WTC11 (cell line): ENCODE measurements at regions not wholly inside any gene's neighbourhood (a gene's known extent, or its start where the extent isn't known, plus 50 kb on each side); places are given as distances from the start of the nearest gene placed in this dataset.
A peak's percentile ranks its signal among the peaks of the same experiment; 100 is the strongest.
"Not testable (repeated sequence)": the region's sequence is repeated elsewhere in the genome, so short reads cannot be mapped to it uniquely, and the experiment has no call there.

Experiments
- ATAC-seq: fragments of 200-7000 bp; cut with Tn5 transposase; 2 replicates; pipeline ENCODE4 v1.10.0; 2021; ENCODE audit warnings: mild to moderate bottlenecking, moderate library complexity
- CTCF ChIA-PET: fragments of 300-600 bp; sonication (Branson Sonifier 250); formaldehyde crosslinking; loops from one replicate; lab custom pipeline; 2021; ENCODE audit warnings: antibody characterized with exemption; lab: Charles Lee
- POLR2A ChIA-PET: fragments of 350-600 bp; sonication (Branson Sonifier 250); formaldehyde crosslinking; loops from one replicate; lab custom pipeline; 2021; ENCODE audit warnings: antibody characterized with exemption; lab: Charles Lee
- DNase-seq: peaks from one replicate; pipeline ENCODE4 v3.0.0; 2021; ENCODE audit warnings: low spot score
- H3K27ac Mint-ChIP-seq: 2 replicates; pipeline ENCODE4 v1.8.0; 2021; ENCODE audit warnings: mixed read lengths
- H3K27me3 Mint-ChIP-seq: 2 replicates; pipeline ENCODE4 v1.8.0; 2021; ENCODE audit warnings: low read depth, mild to moderate bottlenecking, moderate library complexity, mixed read lengths
- H3K36me3 Mint-ChIP-seq: 2 replicates; pipeline ENCODE4 v1.8.0; 2021; ENCODE audit warnings: mixed read lengths
- H3K4me1 Mint-ChIP-seq: 2 replicates; pipeline ENCODE4 v1.8.0; 2022; ENCODE audit warnings: mixed read lengths
- H3K4me3 Mint-ChIP-seq: 2 replicates; pipeline ENCODE4 v1.8.0; 2021; ENCODE audit warnings: mild to moderate bottlenecking, moderate library complexity, mixed read lengths
- H3K9me3 Mint-ChIP-seq: 2 replicates; pipeline ENCODE4 v1.8.0; 2021; ENCODE audit warnings: mixed read lengths

DNA sequence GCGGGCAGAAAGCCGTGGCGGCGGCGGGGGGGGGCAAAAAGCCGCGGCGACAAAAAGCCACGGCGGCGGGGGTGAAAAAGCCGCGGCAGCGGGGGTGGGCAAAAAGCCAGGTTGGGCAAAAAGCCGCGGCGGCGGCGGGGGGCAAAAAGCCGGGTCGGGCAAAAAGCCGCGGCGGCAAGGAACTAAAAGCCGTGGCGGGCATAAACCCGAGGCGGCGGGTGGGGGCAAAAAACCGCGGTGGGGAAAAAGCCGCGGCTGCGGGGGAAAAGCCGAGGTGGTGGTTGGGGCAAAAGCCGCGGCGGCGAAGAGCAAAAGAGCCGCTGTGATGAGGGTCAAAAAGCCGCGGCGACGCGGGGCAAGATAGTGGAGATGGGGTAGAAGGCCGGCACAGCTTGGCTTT lies 1834.2 kb downstream of the FOXD4L5 start:
- H3K27me3 Mint-ChIP-seq, ATAC-seq, POLR2A ChIA-PET, H3K27ac Mint-ChIP-seq, H3K4me3 Mint-ChIP-seq, CTCF ChIA-PET, H3K9me3 Mint-ChIP-seq, H3K4me1 Mint-ChIP-seq, H3K36me3 Mint-ChIP-seq: not testable (repeated sequence)
- peak; percentile 13 for DNase-seq

DNA sequence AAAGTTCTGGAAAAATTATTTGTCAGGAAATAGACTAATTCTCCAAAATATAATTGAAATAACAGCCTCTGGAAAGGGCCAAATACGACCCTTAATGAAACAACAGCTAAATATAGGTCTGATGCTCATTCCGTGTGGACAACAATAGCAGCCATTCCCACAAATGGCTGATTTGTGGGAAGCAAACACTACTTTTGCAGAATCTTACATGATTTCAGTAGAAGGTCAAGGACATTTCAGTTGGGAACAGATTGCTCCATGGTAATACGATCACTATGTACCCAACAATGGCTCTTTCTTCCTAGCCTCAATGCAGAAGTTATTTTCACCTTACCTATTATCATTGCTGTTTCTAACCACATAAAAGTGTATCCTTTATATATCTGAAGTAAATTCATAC lies 1859.9 kb downstream of the FOXD4L5 start:
- ATAC-seq, H3K9me3 Mint-ChIP-seq, H3K4me3 Mint-ChIP-seq, H3K27ac Mint-ChIP-seq, DNase-seq, H3K27me3 Mint-ChIP-seq, H3K36me3 Mint-ChIP-seq, POLR2A ChIA-PET, H3K4me1 Mint-ChIP-seq, CTCF ChIA-PET: not testable (repeated sequence)

DNA sequence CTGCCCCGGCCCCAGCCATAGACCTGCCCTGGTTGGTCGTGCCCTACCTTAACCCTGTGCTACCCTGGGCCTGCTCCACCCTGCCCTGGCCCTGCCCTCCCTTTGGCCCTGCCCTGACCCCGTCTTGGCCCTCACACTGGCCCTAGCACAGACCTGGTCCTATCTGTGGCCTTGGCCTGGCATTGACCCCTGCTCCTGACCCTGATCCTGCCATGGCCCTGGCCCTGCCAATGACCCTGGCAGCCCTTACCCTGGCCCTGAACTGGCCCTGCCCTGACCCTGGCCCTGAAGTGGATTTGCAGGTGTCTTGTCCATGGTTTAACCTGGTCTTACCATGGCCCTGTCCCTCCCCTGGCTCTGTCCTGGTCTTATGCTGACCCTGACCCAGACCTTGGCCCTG lies 1894.1 kb downstream of the FOXD4L5 start:
- H3K36me3 Mint-ChIP-seq, DNase-seq, ATAC-seq, CTCF ChIA-PET, H3K27me3 Mint-ChIP-seq, H3K4me3 Mint-ChIP-seq, H3K4me1 Mint-ChIP-seq, H3K27ac Mint-ChIP-seq, H3K9me3 Mint-ChIP-seq, POLR2A ChIA-PET: not testable (repeated sequence)

DNA sequence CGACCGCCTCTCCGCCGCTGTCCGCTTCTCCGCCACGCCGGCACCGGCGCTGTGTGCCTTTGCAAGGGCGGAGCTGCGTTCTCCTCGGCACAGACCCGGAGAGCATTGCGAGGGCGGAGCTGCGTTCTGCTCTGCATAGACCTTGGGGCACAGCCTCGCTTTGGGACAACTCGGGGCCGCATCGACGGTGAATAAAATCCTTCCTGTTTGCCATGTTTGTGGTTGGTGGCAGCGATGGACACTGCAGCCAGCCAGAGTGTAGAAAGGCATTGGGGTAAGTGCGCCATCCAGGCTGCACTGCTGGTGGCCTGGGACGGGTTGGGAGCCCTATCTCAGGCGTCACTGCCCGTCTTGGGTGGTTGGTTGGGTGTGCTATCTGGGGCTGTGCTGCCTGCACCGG lies 1899.5 kb downstream of the FOXD4L5 start:
- DNase-seq: peak; percentile 14
- H3K4me3 Mint-ChIP-seq, H3K36me3 Mint-ChIP-seq, H3K4me1 Mint-ChIP-seq, CTCF ChIA-PET, ATAC-seq, H3K27ac Mint-ChIP-seq, H3K27me3 Mint-ChIP-seq, H3K9me3 Mint-ChIP-seq, POLR2A ChIA-PET: not testable (repeated sequence)

DNA sequence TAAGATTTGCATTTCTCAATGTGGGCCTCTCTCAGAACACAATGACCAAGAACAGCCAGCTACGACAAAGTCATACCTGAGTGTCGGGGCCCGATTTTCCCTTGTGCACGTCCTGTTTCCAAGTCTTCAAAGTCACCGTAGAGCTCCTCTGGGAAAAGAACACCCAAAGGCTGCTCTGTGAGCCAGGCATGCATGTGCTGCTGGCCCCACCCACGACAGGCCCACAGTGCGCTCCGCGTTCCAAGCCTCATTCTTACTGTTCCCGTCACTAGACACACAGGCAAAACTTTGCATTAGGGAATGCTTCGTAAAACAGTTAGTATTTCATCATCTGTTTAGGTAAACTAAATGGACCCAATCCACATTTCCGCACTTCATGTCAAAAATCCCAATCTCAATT lies 1905.1 kb downstream of the FOXD4L5 start:
- H3K4me1 Mint-ChIP-seq: peaks cover 10% of the 10 kb centered on the region
- peak overlapping the region; percentile 90; the same call in 1 of the 2 replicates for H3K27ac Mint-ChIP-seq
- H3K9me3 Mint-ChIP-seq, CTCF ChIA-PET, H3K27me3 Mint-ChIP-seq, ATAC-seq, POLR2A ChIA-PET, H3K36me3 Mint-ChIP-seq: not testable (repeated sequence)
- peak; percentile 35 for DNase-seq
- H3K4me3 Mint-ChIP-seq: 0 out of 2 replicates have a peak overlapping the region, but pooled peaks have one; percentile 18

DNA sequence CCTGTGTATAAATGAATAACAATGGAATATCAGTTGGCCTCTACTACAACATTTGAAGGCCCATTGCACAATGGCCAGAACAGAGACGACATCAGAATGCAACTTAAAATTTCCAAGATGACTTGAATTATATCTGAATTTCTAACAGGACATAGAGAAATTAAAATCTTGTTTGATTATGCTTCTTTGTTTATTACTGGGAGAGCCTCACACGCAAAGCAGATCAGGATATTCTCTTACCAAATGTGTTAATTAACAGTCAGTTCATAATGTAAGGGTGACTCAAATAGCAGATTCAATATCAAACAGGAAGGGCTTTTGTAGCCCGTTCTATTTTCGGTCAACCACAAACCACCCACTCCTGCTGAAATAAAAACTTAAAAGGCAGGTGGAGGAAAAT lies 1930.8 kb downstream of the FOXD4L5 start:
- H3K36me3 Mint-ChIP-seq, H3K4me3 Mint-ChIP-seq, H3K4me1 Mint-ChIP-seq, H3K9me3 Mint-ChIP-seq, H3K27ac Mint-ChIP-seq, CTCF ChIA-PET, ATAC-seq, POLR2A ChIA-PET, DNase-seq: not testable (repeated sequence)
- peaks cover 46% of the 10 kb centered on the region for H3K27me3 Mint-ChIP-seq

DNA sequence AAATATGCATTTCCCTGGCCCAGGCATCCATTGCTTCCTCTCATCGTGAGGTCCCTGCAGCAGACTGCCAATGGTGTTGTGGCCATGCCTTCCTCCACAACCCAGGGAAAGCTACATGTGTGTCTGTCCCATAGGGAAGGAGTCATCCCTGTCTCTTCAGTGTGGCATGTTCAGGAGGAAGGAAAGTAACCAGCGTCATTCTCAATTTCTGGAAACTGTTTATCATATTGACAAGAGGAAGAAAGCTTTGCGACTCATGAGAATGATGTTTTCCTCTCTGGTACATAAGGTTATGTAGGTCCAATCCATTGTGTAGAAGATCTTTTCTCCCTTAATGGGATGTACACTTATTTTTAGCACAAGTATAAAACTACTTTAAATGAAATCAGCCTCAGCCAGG lies 1937.7 kb downstream of the FOXD4L5 start:
- H3K4me1 Mint-ChIP-seq, DNase-seq, H3K9me3 Mint-ChIP-seq, CTCF ChIA-PET, H3K36me3 Mint-ChIP-seq, ATAC-seq, H3K27ac Mint-ChIP-seq, H3K4me3 Mint-ChIP-seq, POLR2A ChIA-PET: not testable (repeated sequence)
- H3K27me3 Mint-ChIP-seq: peaks cover 69% of the 10 kb centered on the region

DNA sequence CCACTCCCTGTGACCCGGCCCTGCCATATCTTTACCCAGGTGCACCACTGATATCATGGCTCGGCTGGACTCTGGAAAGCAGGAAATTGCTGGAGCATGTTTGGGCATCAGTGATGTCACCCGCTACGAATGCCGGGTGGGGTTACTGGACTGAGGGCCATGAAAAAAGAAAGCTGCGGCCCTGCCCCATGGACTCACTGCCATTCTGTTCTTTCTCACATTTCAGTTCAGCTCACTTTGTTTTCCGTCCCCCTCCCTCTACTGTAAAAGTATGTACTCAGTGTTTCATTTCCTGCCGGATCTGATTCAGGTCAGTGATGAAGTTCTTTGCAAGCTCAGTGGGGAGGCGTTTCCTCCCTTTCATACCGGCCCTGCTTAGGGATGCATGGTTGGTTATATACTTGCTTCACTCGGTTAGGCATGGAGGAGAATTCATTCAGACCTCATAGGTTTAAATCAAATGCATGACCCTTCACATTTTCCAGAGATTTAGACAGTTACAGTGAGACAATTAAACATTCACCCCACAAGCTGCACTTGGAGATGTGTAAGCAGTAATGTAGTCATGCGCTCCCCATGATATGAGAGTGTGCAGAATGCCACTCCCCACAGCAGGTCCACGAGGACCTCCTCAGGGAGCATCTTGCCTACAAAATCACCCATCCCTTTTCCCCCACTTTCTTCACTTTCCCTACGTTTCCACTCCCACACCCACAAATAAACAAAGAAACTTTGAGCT lies 1938.5 kb downstream of the FOXD4L5 start:
- CTCF ChIA-PET, H3K4me1 Mint-ChIP-seq, H3K9me3 Mint-ChIP-seq, ATAC-seq, DNase-seq, H3K36me3 Mint-ChIP-seq, H3K4me3 Mint-ChIP-seq, H3K27ac Mint-ChIP-seq, POLR2A ChIA-PET: not testable (repeated sequence)
- H3K27me3 Mint-ChIP-seq: peaks cover 61% of the 10 kb centered on the region

DNA sequence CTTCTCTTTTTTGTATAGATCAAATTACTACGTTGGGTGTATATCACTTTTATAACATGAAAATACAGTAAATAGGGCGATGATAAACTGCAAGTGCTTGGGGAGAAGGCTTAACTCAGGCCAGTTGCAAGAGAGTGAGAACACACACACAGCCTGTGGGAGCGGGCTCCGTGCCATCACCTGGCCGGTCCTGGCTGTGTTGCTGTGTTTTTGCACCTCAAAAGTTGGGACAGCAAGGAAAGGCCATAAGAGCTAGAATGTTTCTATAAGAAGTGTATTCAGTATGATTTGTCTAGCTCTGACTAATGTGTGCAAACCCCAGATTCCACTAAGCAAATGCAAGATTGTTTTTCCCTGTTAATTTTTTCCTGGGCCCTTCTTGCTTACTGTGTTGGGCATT lies 1940.6 kb downstream of the FOXD4L5 start:
- peaks cover 49% of the 10 kb centered on the region for H3K27me3 Mint-ChIP-seq
- H3K4me3 Mint-ChIP-seq, CTCF ChIA-PET, H3K36me3 Mint-ChIP-seq, DNase-seq, POLR2A ChIA-PET, ATAC-seq, H3K9me3 Mint-ChIP-seq, H3K27ac Mint-ChIP-seq, H3K4me1 Mint-ChIP-seq: not testable (repeated sequence)

DNA sequence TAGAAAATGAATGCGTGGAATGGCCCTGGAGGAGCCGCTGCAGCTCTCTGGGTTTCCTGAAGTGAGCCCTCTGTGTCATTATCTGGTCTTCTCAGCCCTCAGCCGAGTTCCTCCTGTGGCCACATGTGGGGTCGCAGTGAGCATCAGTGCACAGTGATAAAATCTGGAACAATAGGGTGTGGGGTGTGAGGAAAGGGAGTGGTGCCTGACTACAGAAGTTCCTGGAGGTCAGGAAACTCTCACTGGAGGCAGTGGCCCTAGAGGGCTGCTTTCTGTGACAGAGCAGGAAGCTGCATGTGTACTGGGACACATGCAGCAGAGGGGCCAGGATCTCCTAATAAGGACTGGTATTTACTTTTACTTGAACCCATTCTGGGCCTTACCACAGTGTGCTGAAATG lies 1942.5 kb downstream of the FOXD4L5 start:
- H3K4me3 Mint-ChIP-seq, H3K9me3 Mint-ChIP-seq, POLR2A ChIA-PET, H3K36me3 Mint-ChIP-seq, H3K27ac Mint-ChIP-seq, H3K4me1 Mint-ChIP-seq, ATAC-seq, CTCF ChIA-PET, DNase-seq: not testable (repeated sequence)
- H3K27me3 Mint-ChIP-seq: peaks cover 60% of the 10 kb centered on the region

DNA sequence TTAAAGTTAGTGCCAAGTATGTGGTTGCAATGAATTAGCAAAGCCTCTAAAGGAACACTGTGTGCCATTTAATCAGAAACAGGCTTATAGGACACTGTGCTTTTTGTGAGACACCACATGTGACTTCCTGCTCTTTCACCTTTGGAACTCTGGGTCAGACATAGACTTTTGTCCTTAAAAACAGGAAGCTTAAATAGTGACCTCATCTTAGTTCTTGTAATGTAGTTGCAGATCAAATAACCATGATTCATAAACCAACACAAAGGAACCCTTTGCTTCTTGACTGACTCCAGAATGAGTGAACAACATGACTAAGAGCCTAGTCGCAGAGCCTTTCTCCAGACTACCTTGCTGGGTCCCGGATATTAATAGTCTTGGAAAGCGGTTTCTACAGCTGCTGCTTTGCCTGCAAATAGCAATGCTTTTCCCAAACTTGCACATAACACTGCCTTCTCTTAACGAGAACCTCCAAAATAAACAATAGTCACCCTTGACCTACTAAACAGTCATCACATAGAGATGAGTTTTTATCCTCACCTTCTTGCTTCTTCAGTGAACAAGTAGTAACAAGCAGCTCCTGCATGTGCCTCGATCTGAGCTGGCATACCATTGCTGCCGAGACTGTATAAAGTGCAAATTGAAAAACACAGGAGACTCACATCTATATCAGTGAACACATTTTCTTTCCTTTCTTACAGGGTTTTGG lies 1947.0 kb downstream of the FOXD4L5 start:
- H3K36me3 Mint-ChIP-seq, POLR2A ChIA-PET, CTCF ChIA-PET, ATAC-seq, H3K27ac Mint-ChIP-seq, DNase-seq, H3K4me1 Mint-ChIP-seq, H3K4me3 Mint-ChIP-seq, H3K9me3 Mint-ChIP-seq: not testable (repeated sequence)
- peaks cover 38% of the 10 kb centered on the region for H3K27me3 Mint-ChIP-seq

DNA sequence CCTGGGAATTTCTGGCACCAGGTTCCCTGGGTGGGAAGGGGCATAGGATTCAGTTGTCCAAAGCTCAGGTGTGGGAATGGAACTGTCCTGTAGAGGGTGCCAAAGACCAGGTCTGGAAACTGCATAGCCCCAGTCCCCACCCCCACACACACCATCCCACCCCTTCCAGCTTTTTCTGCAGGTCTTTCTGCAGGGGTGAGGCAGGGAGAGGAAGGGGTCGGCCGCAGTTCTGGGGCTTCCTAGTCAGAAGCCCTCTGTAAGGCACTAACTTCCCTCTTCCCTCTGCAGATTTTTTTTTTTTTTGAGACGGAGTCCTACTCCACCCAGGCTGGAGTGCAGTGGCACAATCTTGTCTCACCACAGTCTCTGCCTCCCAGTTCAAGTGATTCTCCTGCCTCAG lies 1949.7 kb downstream of the FOXD4L5 start:
- H3K4me3 Mint-ChIP-seq, H3K27ac Mint-ChIP-seq, ATAC-seq, H3K4me1 Mint-ChIP-seq, CTCF ChIA-PET, H3K9me3 Mint-ChIP-seq, H3K36me3 Mint-ChIP-seq, POLR2A ChIA-PET: not testable (repeated sequence)
- peak; percentile 69 for DNase-seq
- H3K27me3 Mint-ChIP-seq: peaks cover 42% of the 10 kb centered on the region
